GM21825 (cell line): ENCODE measurements at regions not wholly inside any gene's neighbourhood (a gene's known extent, or its start where the extent isn't known, plus 50 kb on each side); places are given as distances from the start of the nearest gene placed in this dataset.

Source experiments
- ATAC-seq: cut with Tn5 transposase; IDR thresholded peaks from one replicate; pipeline ENCODE4 v1.9.1; 2021; ENCODE audit warnings: mild to moderate bottlenecking, moderate library complexity; ENCODE audit not compliant: unreplicated experiment

- no peak for ATAC-seq
Measured at GRCh38 chr11:15534266-15534665, 419.5 kb downstream of the INSC start.

- no peak for ATAC-seq
Measured at GRCh38 chr11:15535414-15535813, 420.7 kb downstream of the INSC start.

- ATAC-seq, result no peak
Measured at GRCh38 chr11:15536438-15536837, 421.7 kb downstream of the INSC start.

GRCh38 chr11:15539645-15540044 lies 424.9 kb downstream of the INSC start:
- ATAC-seq, result no peak

GRCh38 chr11:15541079-15541478 lies 426.4 kb downstream of the INSC start:
- no peak for ATAC-seq

DNA sequence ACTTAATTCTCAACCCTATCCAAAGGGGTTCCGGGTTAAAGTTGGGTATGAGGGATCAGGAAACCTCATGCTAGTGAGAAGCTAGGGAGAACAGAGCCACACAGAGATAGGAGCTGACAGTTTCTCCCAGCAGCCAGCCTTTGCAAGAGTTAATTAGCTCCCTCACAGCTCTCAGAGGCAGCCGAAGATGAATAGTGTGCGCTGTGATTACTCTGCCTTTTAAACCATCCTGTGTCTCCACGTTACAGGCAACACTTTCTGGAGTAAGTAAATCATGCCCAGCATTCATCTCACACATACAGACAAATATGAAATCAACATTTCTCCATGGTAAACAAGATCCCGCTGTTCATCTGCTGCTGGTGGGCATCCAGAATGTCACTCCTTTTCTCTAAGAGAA lies 429.6 kb downstream of the INSC start:
- ATAC-seq, result no peak

GRCh38 chr11:15547685-15548084 lies 433.0 kb downstream of the INSC start:
- no peak for ATAC-seq

DNA sequence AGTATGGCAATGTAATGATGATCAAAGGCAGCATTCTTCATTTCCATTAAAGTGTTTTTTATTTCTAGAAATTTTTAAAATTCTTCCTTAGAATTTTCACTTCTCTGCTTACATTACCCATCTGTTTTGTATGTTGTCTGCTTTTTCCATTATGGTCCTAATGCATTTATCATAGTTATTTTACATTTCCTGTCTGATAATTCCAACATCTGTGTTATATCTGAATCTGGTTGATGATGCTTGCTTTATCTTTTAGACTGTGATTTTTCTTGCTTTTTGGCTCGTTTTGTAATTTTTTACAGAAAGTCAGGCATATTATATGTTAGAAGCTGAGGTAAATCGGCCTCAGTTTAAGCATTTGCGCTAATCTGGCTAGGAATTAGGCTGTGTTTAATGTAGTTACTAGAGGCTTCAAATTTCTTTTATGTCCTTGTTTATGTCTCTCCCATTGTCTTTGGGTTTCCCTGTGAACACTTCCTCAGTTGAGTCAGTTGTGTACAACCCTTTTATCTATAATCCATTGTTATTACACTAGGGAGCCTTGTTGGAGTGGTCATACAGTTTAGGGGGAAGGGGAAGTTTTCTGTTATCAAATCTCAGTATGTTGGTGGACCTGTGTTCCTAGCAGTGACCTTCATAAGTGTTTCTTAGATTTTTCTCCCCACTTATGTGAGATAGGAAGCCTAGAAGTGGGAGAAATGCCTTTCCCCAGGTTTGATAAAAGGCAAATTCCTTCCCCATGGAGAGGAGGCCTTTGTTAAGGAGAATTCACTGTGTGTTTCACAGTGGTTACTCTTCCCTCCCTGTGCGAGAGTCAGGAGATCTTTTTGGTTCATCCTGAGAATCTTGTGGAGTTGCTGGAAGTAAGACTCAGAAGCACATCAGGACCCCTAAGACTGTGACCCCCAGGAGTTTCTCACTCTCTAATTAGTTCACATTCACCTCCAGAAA lies 437.5 kb downstream of the INSC start:
- ATAC-seq, result no peak

DNA sequence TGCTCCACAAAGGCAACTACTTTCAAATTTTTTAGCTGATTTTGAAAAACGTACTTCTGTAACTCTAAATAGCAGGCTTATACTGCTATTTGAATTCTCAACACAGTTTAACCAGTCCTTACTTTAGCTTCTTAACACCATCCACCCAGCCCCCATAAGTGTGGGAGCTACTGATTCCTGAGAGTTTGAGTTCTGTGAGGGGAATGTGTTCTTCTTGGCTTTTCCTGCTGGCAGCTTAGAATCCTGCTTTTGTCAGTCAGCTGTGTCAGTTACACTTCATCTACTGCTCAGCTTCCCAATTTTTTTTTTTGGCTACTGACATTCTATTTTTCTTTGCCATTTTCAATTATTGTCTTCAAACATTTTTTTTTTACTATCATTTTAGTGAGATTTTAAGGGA lies 440.4 kb downstream of the INSC start:
- ATAC-seq, result no peak

DNA sequence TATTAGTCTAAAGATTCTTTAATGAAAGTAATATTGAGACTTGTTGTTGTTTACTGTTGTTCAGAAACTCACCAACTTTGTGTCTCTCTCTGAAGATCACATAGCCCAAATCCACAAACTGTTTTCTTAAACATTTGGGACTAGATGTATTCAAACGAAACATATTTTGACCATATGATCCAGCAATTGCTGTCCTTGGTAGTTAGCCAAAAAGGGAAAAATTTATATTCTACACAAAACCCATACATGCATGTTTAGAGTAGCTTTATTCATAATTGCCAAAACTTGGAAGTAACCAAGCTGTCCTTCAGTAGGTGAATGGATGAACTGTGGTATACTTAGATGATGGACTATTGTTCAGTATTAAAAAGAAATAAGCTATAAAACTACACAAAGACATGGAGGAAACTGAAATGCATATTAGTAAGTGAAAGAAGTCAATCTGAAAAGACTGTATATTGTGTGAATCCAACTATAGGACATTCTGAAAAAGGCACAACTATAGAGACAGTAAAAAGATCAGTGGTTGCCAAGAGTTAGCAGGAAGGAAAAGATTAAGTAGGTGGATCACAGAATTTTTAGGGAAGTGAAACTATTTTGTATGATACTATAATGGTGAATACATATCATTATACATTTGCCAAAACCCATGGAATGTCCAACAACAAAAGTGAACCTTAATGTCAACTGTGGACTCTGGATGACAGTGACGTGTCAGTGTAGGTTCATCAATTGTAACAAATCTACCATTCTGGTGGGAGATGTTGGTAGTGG lies 442.9 kb downstream of the INSC start:
- ATAC-seq, result no peak

- ATAC-seq, result no peak
Measured at GRCh38 chr11:15558513-15559181, 443.9 kb downstream of the INSC start.

GRCh38 chr11:15560689-15561467 lies 446.2 kb downstream of the INSC start:
- ATAC-seq, result no peak

- no peak for ATAC-seq
Measured at GRCh38 chr11:15562230-15562629, 447.5 kb downstream of the INSC start.

DNA sequence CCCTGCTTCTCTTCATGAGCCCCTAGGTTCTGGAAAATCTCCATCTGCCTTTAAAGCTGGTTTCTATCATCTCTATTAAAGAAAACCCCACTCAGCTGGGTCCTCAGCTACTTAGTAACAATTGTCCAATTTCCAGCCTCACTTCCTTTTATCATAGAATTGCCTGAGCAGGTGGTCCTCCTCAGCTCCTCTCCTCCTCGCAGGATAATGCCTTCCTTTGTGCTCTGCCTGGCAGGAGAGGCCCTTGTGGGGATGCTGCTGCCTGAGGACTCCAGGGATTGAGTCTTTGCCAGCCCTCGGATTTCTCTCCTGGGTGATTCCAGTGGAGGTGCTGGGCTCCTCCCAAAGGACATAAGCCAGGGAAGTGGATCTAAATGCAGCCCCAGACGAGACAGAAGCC lies 448.3 kb downstream of the INSC start:
- ATAC-seq, result no peak

DNA sequence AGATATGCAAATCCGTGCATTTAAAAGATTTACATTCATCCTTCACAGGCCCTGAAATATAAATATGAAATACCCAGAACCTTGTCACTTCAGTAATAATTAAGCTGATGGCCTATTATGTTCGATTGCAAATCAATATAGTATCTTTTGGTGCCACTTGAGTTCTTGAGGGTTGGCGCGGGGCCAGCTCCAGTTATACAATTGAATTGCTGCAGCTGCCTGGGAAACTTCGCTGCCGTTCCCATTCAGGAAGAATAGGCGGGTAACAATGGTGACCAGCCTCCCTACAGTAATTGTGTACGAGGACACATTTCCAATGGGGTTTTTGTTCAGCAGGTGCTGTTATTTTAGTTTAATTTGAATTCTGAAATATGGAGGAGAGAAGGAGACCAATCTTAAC lies 451.2 kb downstream of the INSC start:
- ATAC-seq, result no peak

DNA sequence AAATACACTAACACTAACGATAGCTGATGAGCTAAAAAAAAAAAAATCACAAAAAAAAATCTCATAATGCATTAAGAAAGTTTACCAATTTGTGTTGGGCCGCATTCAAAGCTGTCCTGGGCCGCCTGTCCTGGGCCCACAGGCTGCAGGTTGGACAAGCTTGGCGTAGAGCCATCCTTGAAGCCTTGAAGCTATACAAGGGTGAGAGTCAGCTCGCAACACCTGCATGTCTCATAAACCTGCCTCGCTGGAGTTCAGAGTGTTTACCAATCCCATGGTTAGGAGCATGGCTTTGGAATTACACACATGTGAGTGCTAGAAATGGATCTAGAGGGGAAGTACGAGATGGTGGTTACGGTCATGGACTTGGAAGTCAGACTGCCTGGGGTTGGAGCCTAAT lies 453.7 kb downstream of the INSC start:
- no peak for ATAC-seq

DNA sequence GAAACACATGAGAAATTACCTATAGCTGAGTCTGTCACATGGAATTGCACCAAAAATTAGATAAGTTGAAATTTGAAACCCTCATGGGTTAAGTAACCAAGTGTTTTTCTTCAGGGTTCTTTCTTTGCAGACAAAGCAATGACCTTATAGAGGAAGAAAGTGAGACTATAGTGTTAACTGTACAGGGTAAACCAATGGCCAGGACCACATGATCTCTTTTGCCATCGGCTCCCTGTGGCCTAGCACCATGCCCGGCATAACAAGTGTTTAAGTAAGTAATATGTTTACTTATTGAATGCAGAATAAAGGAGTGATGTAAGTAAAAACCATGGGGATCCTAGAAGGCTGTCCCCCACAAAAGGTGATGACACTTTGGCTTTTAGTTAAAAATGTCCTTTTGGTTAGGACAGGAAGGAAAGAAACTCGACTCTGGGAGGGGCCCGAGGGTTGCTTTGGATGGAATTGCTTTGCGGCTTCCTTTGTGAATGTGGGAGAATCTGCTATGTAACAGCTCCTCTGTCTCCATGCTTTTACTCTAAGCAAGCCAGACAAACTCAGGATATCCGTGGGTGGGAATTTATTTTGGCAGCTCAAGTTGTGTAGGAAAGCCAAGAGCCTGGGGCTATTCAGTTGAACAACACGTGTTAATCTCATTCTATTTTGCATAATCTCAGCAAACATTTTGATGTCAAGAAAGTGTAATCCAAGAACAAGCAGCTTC lies 454.7 kb downstream of the INSC start:
- ATAC-seq, result no peak

- no peak for ATAC-seq
Measured at GRCh38 chr11:15575409-15575808, 460.7 kb downstream of the INSC start.

- ATAC-seq, result no peak
Measured at GRCh38 chr11:15576769-15577168, 462.0 kb downstream of the INSC start.

GRCh38 chr11:15577519-15577918 lies 462.8 kb downstream of the INSC start:
- ATAC-seq, result no peak
